ENCODE measurements at regions not wholly inside any gene's neighbourhood (a gene's known extent, or its start where the extent isn't known, plus 50 kb on each side); places are given as distances from the start of the nearest gene placed in this dataset.

DNA sequence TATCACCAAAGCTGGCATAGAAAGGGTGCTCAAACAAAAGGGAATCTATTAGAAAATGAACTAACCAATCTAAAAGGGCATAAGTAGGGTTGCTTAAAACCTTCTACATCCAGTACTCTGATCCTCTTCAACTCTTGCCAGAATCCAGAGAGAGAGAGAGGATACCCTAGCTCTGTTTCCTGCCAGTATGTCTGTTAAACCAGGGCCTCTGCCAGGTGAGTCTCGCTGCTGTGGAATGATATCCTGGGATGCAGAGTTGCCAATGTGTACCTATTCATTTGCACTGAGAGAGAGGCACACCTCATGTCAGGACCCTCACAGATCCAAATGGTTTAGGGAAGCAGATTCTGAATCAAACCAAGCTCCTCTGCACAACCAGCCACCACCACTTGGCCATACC lies 79.8 kb upstream of the DYNLRB2 start:
- no peaks in the 10 kb centered on the region for H3K36me3 ChIP-seq (ENCODE audit: control insufficient read depth in 3 of 3, insufficient read depth in 3 of 3, low read length in 3 of 3)
- no peaks in the 10 kb centered on the region for H3K4me1 ChIP-seq (ENCODE audit: control insufficient read depth in 3 of 3, insufficient read depth in 3 of 3, low read length in 3 of 3)
- H3K27me3 ChIP-seq (ENCODE audit: control insufficient read depth in 3 of 3, insufficient read depth in 3 of 3, low read length in 3 of 3), result peaks cover 0 to 2% (median 0%) of the 10 kb centered on the region in 3 donors
- H3K4me3 ChIP-seq (ENCODE audit: low read length in 3 of 3), result no peak overlapping the region
- H3K9ac ChIP-seq (ENCODE audit: low read depth in 1 of 3, low read length in 3 of 3), result no peak overlapping the region
- H3K9me3 ChIP-seq (ENCODE audit: control insufficient read depth in 3 of 3, low read length in 3 of 3), result no peaks in the 10 kb centered on the region
- H3K27ac ChIP-seq (ENCODE audit: low read depth, low read length), result no peak overlapping the region

DNA sequence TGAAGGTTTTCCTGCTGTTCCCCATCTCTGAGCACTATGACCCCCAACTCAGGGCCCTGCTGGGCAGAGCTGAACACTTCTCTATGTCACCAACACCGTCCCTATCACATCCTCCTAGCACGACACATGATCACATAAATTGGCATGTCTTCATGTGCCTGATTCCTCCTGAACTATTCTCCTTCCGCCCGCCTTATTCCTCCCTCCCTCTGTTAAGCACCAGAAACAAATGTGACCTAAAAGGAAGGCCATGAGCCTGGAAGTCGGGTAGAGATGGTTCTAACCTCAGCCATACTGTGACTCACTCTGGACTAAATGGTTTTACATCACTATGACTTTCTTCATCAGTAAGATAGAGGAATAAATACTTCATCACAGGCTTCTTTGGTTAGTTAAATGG lies 80.8 kb upstream of the DYNLRB2 start:
- Histone ChIP-seq H3K27ac (ENCODE audit: low read depth, low read length) (peak overlapping the region; percentile 15), H3K4me3 (ENCODE audit: low read length in 3 of 3) (no peak overlapping the region), H3K4me1 (ENCODE audit: control insufficient read depth in 3 of 3, insufficient read depth in 3 of 3, low read length in 3 of 3) (no peaks in the 10 kb centered on the region)

DNA sequence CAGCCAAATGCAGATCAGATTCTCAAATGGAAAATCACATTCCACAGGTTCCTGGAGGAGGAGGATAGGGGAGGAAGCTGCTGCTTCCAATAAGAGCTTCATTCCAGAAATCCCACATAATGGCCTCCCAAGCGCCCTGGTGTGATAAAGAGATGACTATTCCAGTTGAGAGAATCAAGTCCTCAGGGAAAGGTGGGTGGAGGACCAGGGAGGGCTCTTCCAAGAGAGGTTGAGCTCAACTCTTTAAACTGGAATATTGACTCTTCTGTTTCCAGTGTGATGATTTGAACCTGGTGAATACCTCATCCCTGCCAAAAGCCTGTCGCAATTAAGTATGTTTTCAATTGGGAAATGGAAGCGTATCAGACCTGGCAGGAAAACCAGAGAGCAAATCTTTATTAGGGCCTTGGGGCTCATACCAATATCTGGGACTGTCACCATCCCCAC lies 81.4 kb upstream of the DYNLRB2 start:
- H3K9ac ChIP-seq (ENCODE audit: low read depth in 1 of 3, low read length in 3 of 3), result no peak overlapping the region
- H3K36me3 ChIP-seq (ENCODE audit: control insufficient read depth in 3 of 3, insufficient read depth in 3 of 3, low read length in 3 of 3), result no peaks in the 10 kb centered on the region
- no peak overlapping the region for H3K4me3 ChIP-seq (ENCODE audit: low read length in 3 of 3)
- H3K27me3 ChIP-seq (ENCODE audit: control insufficient read depth in 3 of 3, insufficient read depth in 3 of 3, low read length in 3 of 3), result peaks cover 0 to 2% (median 0%) of the 10 kb centered on the region in 3 donors
- H3K4me1 ChIP-seq (ENCODE audit: control insufficient read depth in 3 of 3, insufficient read depth in 3 of 3, low read length in 3 of 3), result no peaks in the 10 kb centered on the region
- peak overlapping the region; percentile 15 for H3K27ac ChIP-seq (ENCODE audit: low read depth, low read length)
- no peaks in the 10 kb centered on the region for H3K9me3 ChIP-seq (ENCODE audit: control insufficient read depth in 3 of 3, low read length in 3 of 3)

More for the DNA sequence above, 80.8 kb upstream of the DYNLRB2 start:
- Histone ChIP-seq H3K9me3 (ENCODE audit: control insufficient read depth in 3 of 3, low read length in 3 of 3) (no peaks in the 10 kb centered on the region), H3K9ac (ENCODE audit: low read depth in 1 of 3, low read length in 3 of 3) (no peak overlapping the region), H3K27me3 (ENCODE audit: control insufficient read depth in 3 of 3, insufficient read depth in 3 of 3, low read length in 3 of 3) (peaks cover 0 to 2% (median 0%) of the 10 kb centered on the region in 3 donors), H3K36me3 (ENCODE audit: control insufficient read depth in 3 of 3, insufficient read depth in 3 of 3, low read length in 3 of 3) (no peaks in the 10 kb centered on the region)

DNA sequence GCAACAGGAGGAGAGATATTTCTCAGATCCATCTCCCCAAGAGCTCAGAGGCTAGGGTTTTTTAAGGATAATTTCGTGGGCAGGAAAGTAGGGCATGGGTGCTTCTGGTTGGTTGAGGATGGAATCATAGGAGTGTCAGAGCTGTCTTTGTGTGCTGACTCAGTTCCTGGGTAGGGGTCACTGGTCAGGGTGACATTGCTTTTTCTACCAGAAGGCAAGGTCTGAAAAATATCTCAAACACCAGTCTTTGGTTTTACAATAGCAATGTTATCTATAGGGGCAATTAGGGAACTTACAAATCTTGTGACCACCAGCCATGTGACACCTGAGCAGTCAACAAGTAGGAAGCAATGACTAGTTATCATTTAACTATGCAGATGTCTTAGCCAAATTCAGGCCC lies 82.9 kb upstream of the DYNLRB2 start:
- H3K4me1 ChIP-seq (ENCODE audit: control insufficient read depth in 3 of 3, insufficient read depth in 3 of 3, low read length in 3 of 3), result no peaks in the 10 kb centered on the region

GRCh38 chr16:80454802-80455201 lies 86.0 kb upstream of the DYNLRB2 start:
- no peak overlapping the region for H3K4me3 ChIP-seq (ENCODE audit: low read length in 3 of 3)
- no peaks in the 10 kb centered on the region for H3K9me3 ChIP-seq (ENCODE audit: control insufficient read depth in 3 of 3, low read length in 3 of 3)
- no peaks in the 10 kb centered on the region for H3K4me1 ChIP-seq (ENCODE audit: control insufficient read depth in 3 of 3, insufficient read depth in 3 of 3, low read length in 3 of 3)
- no peaks in the 10 kb centered on the region for H3K36me3 ChIP-seq (ENCODE audit: control insufficient read depth in 3 of 3, insufficient read depth in 3 of 3, low read length in 3 of 3)
- no peaks in the 10 kb centered on the region for H3K27me3 ChIP-seq (ENCODE audit: control insufficient read depth in 3 of 3, insufficient read depth in 3 of 3, low read length in 3 of 3)
- H3K27ac ChIP-seq (ENCODE audit: low read depth, low read length), result no peak overlapping the region
- no peak overlapping the region for H3K9ac ChIP-seq (ENCODE audit: low read depth in 1 of 3, low read length in 3 of 3)

More for the DNA sequence above, 82.9 kb upstream of the DYNLRB2 start:
- H3K36me3 ChIP-seq (ENCODE audit: control insufficient read depth in 3 of 3, insufficient read depth in 3 of 3, low read length in 3 of 3), result no peaks in the 10 kb centered on the region
- no peaks in the 10 kb centered on the region for H3K9me3 ChIP-seq (ENCODE audit: control insufficient read depth in 3 of 3, low read length in 3 of 3)
- H3K27ac ChIP-seq (ENCODE audit: low read depth, low read length), result no peak overlapping the region
- H3K9ac ChIP-seq (ENCODE audit: low read depth in 1 of 3, low read length in 3 of 3), result no peak overlapping the region
- no peaks in the 10 kb centered on the region for H3K27me3 ChIP-seq (ENCODE audit: control insufficient read depth in 3 of 3, insufficient read depth in 3 of 3, low read length in 3 of 3)
- no peak overlapping the region for H3K4me3 ChIP-seq (ENCODE audit: low read length in 3 of 3)

GRCh38 chr16:80449392-80449791 lies 91.4 kb upstream of the DYNLRB2 start:
- H3K27me3 ChIP-seq (ENCODE audit: control insufficient read depth in 3 of 3, insufficient read depth in 3 of 3, low read length in 3 of 3), result no peaks in the 10 kb centered on the region
- H3K9me3 ChIP-seq (ENCODE audit: control insufficient read depth in 3 of 3, low read length in 3 of 3), result no peaks in the 10 kb centered on the region
- no peak overlapping the region for H3K9ac ChIP-seq (ENCODE audit: low read depth in 1 of 3, low read length in 3 of 3)
- no peaks in the 10 kb centered on the region for H3K4me1 ChIP-seq (ENCODE audit: control insufficient read depth in 3 of 3, insufficient read depth in 3 of 3, low read length in 3 of 3)
- no peak overlapping the region for H3K4me3 ChIP-seq (ENCODE audit: low read length in 3 of 3)
- H3K27ac ChIP-seq (ENCODE audit: low read depth, low read length), result no peak overlapping the region
- H3K36me3 ChIP-seq (ENCODE audit: control insufficient read depth in 3 of 3, insufficient read depth in 3 of 3, low read length in 3 of 3), result no peaks in the 10 kb centered on the region

GRCh38 chr16:80447241-80447640 lies 93.6 kb upstream of the DYNLRB2 start:
- Histone ChIP-seq H3K4me3 (ENCODE audit: low read length in 3 of 3) (no peak overlapping the region), H3K9ac (ENCODE audit: low read depth in 1 of 3, low read length in 3 of 3) (no peak overlapping the region), H3K36me3 (ENCODE audit: control insufficient read depth in 3 of 3, insufficient read depth in 3 of 3, low read length in 3 of 3) (no peaks in the 10 kb centered on the region), H3K27ac (ENCODE audit: low read depth, low read length) (no peak overlapping the region), H3K9me3 (ENCODE audit: control insufficient read depth in 3 of 3, low read length in 3 of 3) (no peaks in the 10 kb centered on the region), H3K4me1 (ENCODE audit: control insufficient read depth in 3 of 3, insufficient read depth in 3 of 3, low read length in 3 of 3) (no peaks in the 10 kb centered on the region), H3K27me3 (ENCODE audit: control insufficient read depth in 3 of 3, insufficient read depth in 3 of 3, low read length in 3 of 3) (no peaks in the 10 kb centered on the region)

DNA sequence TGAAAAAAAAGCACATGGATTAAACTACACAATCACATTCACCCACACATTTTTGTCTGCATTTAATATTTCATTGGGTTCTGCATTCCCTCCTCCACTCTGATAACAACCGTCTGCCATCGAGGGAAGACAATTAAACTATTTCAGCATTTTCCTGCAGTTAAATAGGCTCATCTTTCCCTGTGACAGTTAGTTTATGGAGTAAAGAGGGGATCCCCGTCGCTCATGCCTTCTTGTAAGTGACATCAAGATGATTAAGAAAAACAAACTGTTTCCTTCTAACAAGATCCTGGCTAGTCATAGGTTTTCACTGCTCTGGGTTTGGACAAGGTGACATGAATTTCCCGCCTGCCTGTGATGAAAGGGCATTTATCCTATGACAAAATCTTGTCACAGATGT lies 98.0 kb upstream of the DYNLRB2 start:
- H3K9me3 ChIP-seq (ENCODE audit: control insufficient read depth in 3 of 3, low read length in 3 of 3), result no peaks in the 10 kb centered on the region
- H3K36me3 ChIP-seq (ENCODE audit: control insufficient read depth in 3 of 3, insufficient read depth in 3 of 3, low read length in 3 of 3), result no peaks in the 10 kb centered on the region
- no peak overlapping the region for H3K9ac ChIP-seq (ENCODE audit: low read depth in 1 of 3, low read length in 3 of 3)
- no peak overlapping the region for H3K27ac ChIP-seq (ENCODE audit: low read depth, low read length)
- H3K4me1 ChIP-seq (ENCODE audit: control insufficient read depth in 3 of 3, insufficient read depth in 3 of 3, low read length in 3 of 3), result no peaks in the 10 kb centered on the region
- H3K27me3 ChIP-seq (ENCODE audit: control insufficient read depth in 3 of 3, insufficient read depth in 3 of 3, low read length in 3 of 3), result no peaks in the 10 kb centered on the region
- no peak overlapping the region for H3K4me3 ChIP-seq (ENCODE audit: low read length in 3 of 3)

- Histone ChIP-seq H3K27me3 (ENCODE audit: control insufficient read depth in 3 of 3, insufficient read depth in 3 of 3, low read length in 3 of 3) (no peaks in the 10 kb centered on the region), H3K4me1 (ENCODE audit: control insufficient read depth in 3 of 3, insufficient read depth in 3 of 3, low read length in 3 of 3) (no peaks in the 10 kb centered on the region), H3K4me3 (ENCODE audit: low read length in 3 of 3) (no peak overlapping the region), H3K9me3 (ENCODE audit: control insufficient read depth in 3 of 3, low read length in 3 of 3) (no peaks in the 10 kb centered on the region), H3K27ac (ENCODE audit: low read depth, low read length) (no peak overlapping the region), H3K9ac (ENCODE audit: low read depth in 1 of 3, low read length in 3 of 3) (no peak overlapping the region), H3K36me3 (ENCODE audit: control insufficient read depth in 3 of 3, insufficient read depth in 3 of 3, low read length in 3 of 3) (no peaks in the 10 kb centered on the region)
These were observed 98.9 kb upstream of the DYNLRB2 start for GRCh38 chr16:80441935-80442334.

DNA sequence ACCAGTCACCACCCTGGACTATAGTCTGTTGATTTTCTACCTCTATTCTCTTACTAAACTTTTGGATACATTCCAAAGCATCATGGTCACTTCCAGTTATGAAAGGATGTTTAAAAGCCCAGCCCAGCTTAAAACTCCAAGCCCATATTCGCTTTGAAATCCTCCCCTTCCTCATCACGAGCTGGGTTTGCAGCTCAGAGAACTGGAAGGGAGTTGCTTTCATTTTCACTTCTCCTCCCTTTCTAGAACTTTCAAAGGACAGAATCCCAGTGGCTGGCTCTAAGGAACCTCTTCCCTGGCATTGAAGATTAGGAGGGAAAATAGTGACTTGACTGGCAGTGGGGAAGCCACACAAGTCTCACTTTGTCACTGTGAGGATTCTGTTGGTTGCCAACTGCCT lies 100.1 kb upstream of the DYNLRB2 start:
- Histone ChIP-seq H3K36me3 (ENCODE audit: control insufficient read depth in 3 of 3, insufficient read depth in 3 of 3, low read length in 3 of 3) (no peaks in the 10 kb centered on the region), H3K27me3 (ENCODE audit: control insufficient read depth in 3 of 3, insufficient read depth in 3 of 3, low read length in 3 of 3) (peaks cover 0 to 2% (median 0%) of the 10 kb centered on the region in 3 donors), H3K27ac (ENCODE audit: low read depth, low read length) (no peak overlapping the region), H3K9ac (ENCODE audit: low read depth in 1 of 3, low read length in 3 of 3) (no peak overlapping the region), H3K9me3 (ENCODE audit: control insufficient read depth in 3 of 3, low read length in 3 of 3) (no peaks in the 10 kb centered on the region), H3K4me1 (ENCODE audit: control insufficient read depth in 3 of 3, insufficient read depth in 3 of 3, low read length in 3 of 3) (no peaks in the 10 kb centered on the region), H3K4me3 (ENCODE audit: low read length in 3 of 3) (no peak overlapping the region)

- Histone ChIP-seq H3K36me3 (ENCODE audit: control insufficient read depth in 3 of 3, insufficient read depth in 3 of 3, low read length in 3 of 3) (no peaks in the 10 kb centered on the region), H3K27ac (ENCODE audit: low read depth, low read length) (no peak overlapping the region), H3K9me3 (ENCODE audit: control insufficient read depth in 3 of 3, low read length in 3 of 3) (no peaks in the 10 kb centered on the region), H3K4me3 (ENCODE audit: low read length in 3 of 3) (no peak overlapping the region), H3K27me3 (ENCODE audit: control insufficient read depth in 3 of 3, insufficient read depth in 3 of 3, low read length in 3 of 3) (peaks cover 0 to 2% (median 0%) of the 10 kb centered on the region in 3 donors), H3K9ac (ENCODE audit: low read depth in 1 of 3, low read length in 3 of 3) (no peak overlapping the region), H3K4me1 (ENCODE audit: control insufficient read depth in 3 of 3, insufficient read depth in 3 of 3, low read length in 3 of 3) (no peaks in the 10 kb centered on the region)
These were observed 103.1 kb upstream of the DYNLRB2 start for GRCh38 chr16:80437707-80438106.
